ENCODE measurements at regions not wholly inside any gene's neighbourhood (a gene's known extent, or its start where the extent isn't known, plus 50 kb on each side); places are given as distances from the start of the nearest gene placed in this dataset.

DNA sequence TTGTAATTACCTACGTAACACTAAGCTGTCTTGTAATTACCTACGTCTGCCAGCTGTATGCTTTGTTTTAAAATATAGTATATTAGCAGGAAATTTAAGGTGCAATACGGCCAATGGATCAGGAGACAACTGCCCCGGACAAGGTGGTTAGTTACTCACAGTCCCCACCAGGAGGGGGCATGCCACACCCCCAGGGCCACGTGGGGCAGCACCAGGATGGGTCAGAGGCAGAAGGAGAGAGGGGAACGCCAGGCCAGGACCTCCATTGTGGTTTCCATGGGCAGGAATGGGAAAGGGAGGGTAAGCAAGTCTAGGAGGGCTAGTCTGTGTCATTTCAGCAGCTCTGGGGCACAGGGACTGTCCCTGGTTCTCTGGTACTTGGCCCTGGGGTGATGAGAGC, 140.1 kb downstream of the URI1 start:
- TF ChIP-seq, protein P1, sequence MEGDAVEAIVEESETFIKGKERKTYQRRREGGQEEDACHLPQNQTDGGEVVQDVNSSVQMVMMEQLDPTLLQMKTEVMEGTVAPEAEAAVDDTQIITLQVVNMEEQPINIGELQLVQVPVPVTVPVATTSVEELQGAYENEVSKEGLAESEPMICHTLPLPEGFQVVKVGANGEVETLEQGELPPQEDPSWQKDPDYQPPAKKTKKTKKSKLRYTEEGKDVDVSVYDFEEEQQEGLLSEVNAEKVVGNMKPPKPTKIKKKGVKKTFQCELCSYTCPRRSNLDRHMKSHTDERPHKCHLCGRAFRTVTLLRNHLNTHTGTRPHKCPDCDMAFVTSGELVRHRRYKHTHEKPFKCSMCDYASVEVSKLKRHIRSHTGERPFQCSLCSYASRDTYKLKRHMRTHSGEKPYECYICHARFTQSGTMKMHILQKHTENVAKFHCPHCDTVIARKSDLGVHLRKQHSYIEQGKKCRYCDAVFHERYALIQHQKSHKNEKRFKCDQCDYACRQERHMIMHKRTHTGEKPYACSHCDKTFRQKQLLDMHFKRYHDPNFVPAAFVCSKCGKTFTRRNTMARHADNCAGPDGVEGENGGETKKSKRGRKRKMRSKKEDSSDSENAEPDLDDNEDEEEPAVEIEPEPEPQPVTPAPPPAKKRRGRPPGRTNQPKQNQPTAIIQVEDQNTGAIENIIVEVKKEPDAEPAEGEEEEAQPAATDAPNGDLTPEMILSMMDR (IDR thresholded peaks at IDR 0.05): no peak
- TF ChIP-seq POLR2A (IDR thresholded peaks at IDR 0.05) (no peak), POLR2AphosphoS5 (IDR thresholded peaks at IDR 0.05; ENCODE audit: insufficient read depth in 1 of 2, low read depth in 1 of 2) (no peak)
